Neural cell (in vitro differentiated cells): ENCODE measurements at regions not wholly inside any gene's neighbourhood (a gene's known extent, or its start where the extent isn't known, plus 50 kb on each side); places are given as distances from the start of the nearest gene placed in this dataset.

Source experiments
- H2AFZ ChIP-seq: fragments of 200-600, 300-800 bp; sonication (generic), shearing (Covaris generic); 2 replicates; pipeline ENCODE4 v1.6.0; 2014; ENCODE audit warnings: low read depth, mild to moderate bottlenecking, antibody characterized with exemption, low read length, moderate library complexity
- H3F3A ChIP-seq: fragments of 200-600 bp; shearing (Covaris generic); 2 replicates; pipeline ENCODE4 v1.6.1; 2016; ENCODE audit warnings: mild to moderate bottlenecking, moderate library complexity, mixed read lengths, antibody characterized with exemption, low read length; ENCODE audit not compliant: insufficient read depth, poor library complexity, severe bottlenecking
- H3K27ac ChIP-seq: fragments of 200-600, 300-800 bp; sonication (generic), shearing (Covaris generic); 2 replicates; pipeline ENCODE4 v1.5.1; 2014; ENCODE audit warnings: mild to moderate bottlenecking, low read length, moderate library complexity
- H3K27me3 ChIP-seq: fragments of 300-800, 200-600 bp; sonication (generic), shearing (Covaris generic); 2 replicates; pipeline ENCODE4 v1.6.0; 2014; ENCODE audit warnings: mild to moderate bottlenecking, low read depth, low read length, moderate library complexity; ENCODE audit not compliant: insufficient read depth
- H3K36me3 ChIP-seq: fragments of 300-800, 200-600 bp; sonication (generic), shearing (Covaris generic); 2 replicates; pipeline ENCODE4 v1.5.1; 2014; ENCODE audit warnings: mild to moderate bottlenecking, antibody characterized with exemption, low read length, moderate library complexity; ENCODE audit not compliant: insufficient read depth
- H3K4me2 ChIP-seq: fragments of 300-800, 200-600 bp; sonication (generic), shearing (Covaris generic); 2 replicates; pipeline ENCODE4 v1.6.0; 2014; ENCODE audit warnings: mild to moderate bottlenecking, low read length
- H3K4me3 ChIP-seq: fragments of 300-800, 200-600 bp; sonication (generic), shearing (Covaris generic); 2 replicates; pipeline ENCODE4 v1.5.1; 2014; ENCODE audit warnings: mild to moderate bottlenecking, low read length, moderate library complexity
- H3K79me2 ChIP-seq: fragments of 200-600 bp; shearing (Covaris generic); replicated peaks from 2 replicates; pipeline ENCODE4 v1.6.0; 2014; ENCODE audit warnings: mild to moderate bottlenecking, low read length, moderate library complexity; ENCODE audit not compliant: insufficient read depth
- H3K9ac ChIP-seq: fragments of 300-800, 200-600 bp; sonication (generic), shearing (Covaris generic); 2 replicates; pipeline ENCODE4 v1.6.1; 2016; ENCODE audit warnings: mild to moderate bottlenecking, low read length, mixed read lengths
- H3K9me2 ChIP-seq: fragments of 200-600 bp; shearing (Covaris generic); 2 replicates; pipeline ENCODE4 v1.6.1; 2016; ENCODE audit warnings: mild to moderate bottlenecking, low read length, mixed read lengths; ENCODE audit not compliant: insufficient read depth
- H3K9me3 ChIP-seq: fragments of 200-600, 300-800 bp; sonication (generic), shearing (Covaris generic); 2 replicates; pipeline ENCODE4 v1.6.1; 2016; ENCODE audit warnings: mild to moderate bottlenecking, mixed run types, low read length, moderate library complexity, mixed read lengths
- H4K20me1 ChIP-seq: fragments of 200-600 bp; shearing (Covaris generic); 2 replicates; pipeline ENCODE4 v1.6.1; 2016; ENCODE audit warnings: mild to moderate bottlenecking, mixed run types; ENCODE audit not compliant: insufficient read depth
- CTCF ChIP-seq: fragments of 450-650 bp; IDR thresholded peaks from 2 replicates; pipeline ENCODE4 v1.5.1; 2014; ENCODE audit warnings: antibody characterized with exemption, mild to moderate bottlenecking, moderate library complexity; ENCODE audit not compliant: poor library complexity, severe bottlenecking
- EP300 ChIP-seq: fragments of 450-650 bp; conservative IDR thresholded peaks from 2 replicates; pipeline ENCODE4 v1.6.1; 2014; ENCODE audit warnings: antibody characterized with exemption, mild to moderate bottlenecking, moderate library complexity; ENCODE audit not compliant: poor library complexity, severe bottlenecking
- EZH2 ChIP-seq: fragments of 200-600, 300-800 bp; shearing (Covaris generic), sonication (generic); IDR thresholded peaks from 2 replicates; pipeline ENCODE4 v1.6.1; 2014; ENCODE audit warnings: antibody characterized with exemption, low read length, borderline replicate concordance, mild to moderate bottlenecking; ENCODE audit not compliant: insufficient read depth, poor library complexity, severe bottlenecking
- MXI1 ChIP-seq: fragments of 450-650 bp; conservative IDR thresholded peaks from 2 replicates; pipeline ENCODE4 v1.6.1; 2014; ENCODE audit warnings: antibody characterized with exemption, mild to moderate bottlenecking; ENCODE audit not compliant: poor library complexity, severe bottlenecking
- POLR2AphosphoS5 ChIP-seq: IDR thresholded peaks from 2 replicates; pipeline ENCODE4 v1.6.1; 2012
- RAD21 ChIP-seq: fragments of 450-650 bp; conservative IDR thresholded peaks from 2 replicates; pipeline ENCODE4 v1.6.1; 2014; ENCODE audit warnings: antibody characterized with exemption, mild to moderate bottlenecking, moderate library complexity
- SMC3 ChIP-seq: fragments of 450-650 bp; conservative IDR thresholded peaks from 2 replicates; pipeline ENCODE4 v1.6.1; 2014; ENCODE audit warnings: antibody characterized with exemption, mild to moderate bottlenecking, moderate library complexity; ENCODE audit not compliant: poor library complexity
- TAF1 ChIP-seq: IDR thresholded peaks from 2 replicates; pipeline ENCODE4 v1.6.1; 2012; ENCODE audit warnings: low read depth
- TF ChIP-seq, protein P1 (sequence below): IDR thresholded peaks from 2 replicates; pipeline ENCODE4 v1.6.1; 2012; ENCODE audit warnings: borderline replicate concordance

DNA sequence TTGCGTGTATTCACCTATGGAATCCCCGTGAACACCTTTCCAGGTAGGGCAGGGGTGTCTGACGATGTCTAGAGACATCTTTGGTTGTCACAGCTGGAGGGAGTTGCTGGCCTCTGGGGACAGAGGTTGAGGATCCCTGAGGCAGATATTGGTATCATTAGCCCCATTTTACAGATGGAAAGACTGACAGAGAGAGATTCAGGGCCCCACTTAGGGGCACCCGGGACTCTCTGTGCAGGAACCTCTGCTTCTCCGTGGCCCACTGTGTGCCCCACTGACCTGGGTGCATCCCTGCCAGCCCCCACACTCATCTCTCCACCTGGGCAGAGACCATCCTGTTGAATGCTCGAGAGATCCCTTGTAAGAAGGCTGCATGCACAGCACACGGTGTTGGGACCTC, 111.2 kb downstream of the EDN3 start:
- TF ChIP-seq EZH2 (no peak), RAD21 (no peak), MXI1 (no peak), EP300 (no peak), CTCF (no peak), SMC3 (no peak), POLR2AphosphoS5 (no peak)
- TF ChIP-seq, protein P1, sequence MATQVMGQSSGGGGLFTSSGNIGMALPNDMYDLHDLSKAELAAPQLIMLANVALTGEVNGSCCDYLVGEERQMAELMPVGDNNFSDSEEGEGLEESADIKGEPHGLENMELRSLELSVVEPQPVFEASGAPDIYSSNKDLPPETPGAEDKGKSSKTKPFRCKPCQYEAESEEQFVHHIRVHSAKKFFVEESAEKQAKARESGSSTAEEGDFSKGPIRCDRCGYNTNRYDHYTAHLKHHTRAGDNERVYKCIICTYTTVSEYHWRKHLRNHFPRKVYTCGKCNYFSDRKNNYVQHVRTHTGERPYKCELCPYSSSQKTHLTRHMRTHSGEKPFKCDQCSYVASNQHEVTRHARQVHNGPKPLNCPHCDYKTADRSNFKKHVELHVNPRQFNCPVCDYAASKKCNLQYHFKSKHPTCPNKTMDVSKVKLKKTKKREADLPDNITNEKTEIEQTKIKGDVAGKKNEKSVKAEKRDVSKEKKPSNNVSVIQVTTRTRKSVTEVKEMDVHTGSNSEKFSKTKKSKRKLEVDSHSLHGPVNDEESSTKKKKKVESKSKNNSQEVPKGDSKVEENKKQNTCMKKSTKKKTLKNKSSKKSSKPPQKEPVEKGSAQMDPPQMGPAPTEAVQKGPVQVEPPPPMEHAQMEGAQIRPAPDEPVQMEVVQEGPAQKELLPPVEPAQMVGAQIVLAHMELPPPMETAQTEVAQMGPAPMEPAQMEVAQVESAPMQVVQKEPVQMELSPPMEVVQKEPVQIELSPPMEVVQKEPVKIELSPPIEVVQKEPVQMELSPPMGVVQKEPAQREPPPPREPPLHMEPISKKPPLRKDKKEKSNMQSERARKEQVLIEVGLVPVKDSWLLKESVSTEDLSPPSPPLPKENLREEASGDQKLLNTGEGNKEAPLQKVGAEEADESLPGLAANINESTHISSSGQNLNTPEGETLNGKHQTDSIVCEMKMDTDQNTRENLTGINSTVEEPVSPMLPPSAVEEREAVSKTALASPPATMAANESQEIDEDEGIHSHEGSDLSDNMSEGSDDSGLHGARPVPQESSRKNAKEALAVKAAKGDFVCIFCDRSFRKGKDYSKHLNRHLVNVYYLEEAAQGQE = no peak

GRCh38 chr20:59412181-59412580, 111.8 kb downstream of the EDN3 start:
- H2AFZ ChIP-seq = no peak overlapping the region
- H4K20me1 ChIP-seq = no peaks in the 10 kb centered on the region
- H3K9me2 ChIP-seq = no peaks in the 10 kb centered on the region
- no peak overlapping the region for H3K9ac ChIP-seq
- no peaks in the 10 kb centered on the region for H3F3A ChIP-seq
- no peak overlapping the region for H3K27ac ChIP-seq
- H3K9me3 ChIP-seq = no peaks in the 10 kb centered on the region
- H3K36me3 ChIP-seq = no peaks in the 10 kb centered on the region
- H3K4me2 ChIP-seq = no peak overlapping the region
- TF ChIP-seq CTCF (no peak), POLR2AphosphoS5 (no peak), EZH2 (no peak), SMC3 (no peak), RAD21 (no peak), MXI1 (no peak), TAF1 (no peak), EP300 (no peak)
- TF ChIP-seq, protein P1 = no peak
- no peak overlapping the region for H3K4me3 ChIP-seq
- H3K27me3 ChIP-seq = no peaks in the 10 kb centered on the region
- H3K79me2 ChIP-seq = no peaks in the 10 kb centered on the region

More for the DNA sequence above, 111.2 kb downstream of the EDN3 start:
- H3K27ac ChIP-seq = no peak overlapping the region
- H3F3A ChIP-seq = no peaks in the 10 kb centered on the region
- H3K79me2 ChIP-seq = no peaks in the 10 kb centered on the region
- no peaks in the 10 kb centered on the region for H3K9me3 ChIP-seq
- no peak overlapping the region for H3K4me3 ChIP-seq
- H3K27me3 ChIP-seq = no peaks in the 10 kb centered on the region
- H3K36me3 ChIP-seq = no peaks in the 10 kb centered on the region
- H3K9ac ChIP-seq = no peak overlapping the region
- H2AFZ ChIP-seq = no peak overlapping the region
- no peak overlapping the region for H3K4me2 ChIP-seq
- no peaks in the 10 kb centered on the region for H4K20me1 ChIP-seq
- H3K9me2 ChIP-seq = no peaks in the 10 kb centered on the region
